H1 (cell line): ENCODE measurements at regions not wholly inside any gene's neighbourhood (a gene's known extent, or its start where the extent isn't known, plus 50 kb on each side); places are given as distances from the start of the nearest gene placed in this dataset.
A peak's percentile ranks its signal among the peaks of the same experiment; 100 is the strongest.

Experiments used
- CTCF ChIA-PET: fragments of 300-600 bp; sonication (Branson Sonifier 250); formaldehyde crosslinking; loops from one replicate; lab custom pipeline; 2021; ENCODE audit not compliant: partially characterized antibody; lab: Charles Lee
- POLR2A ChIA-PET: fragments of 300-600 bp; sonication (Branson Sonifier 250); formaldehyde crosslinking; loops from one replicate; lab custom pipeline; 2021; ENCODE audit warnings: inconsistent platforms; ENCODE audit not compliant: partially characterized antibody; lab: Charles Lee
- DNase-seq, 2 experiments: peaks; one replicate each; pipeline versions ENCODE4 v3.0.0 to v3.0.0-alpha.2; 2010 to 2022; ENCODE audit warnings: low spot score in 2 of 2, low read depth in 1 of 2, mixed read lengths in 1 of 2
- FAIRE-seq: peaks from 2 replicates; lab custom pipeline; 2011; peaks lifted over from hg19 to GRCh38; lab: Jason Lieb, UNC
- H2AFZ ChIP-seq: 2 replicates; pipeline ENCODE4 v1.8.1; 2012; ENCODE audit warnings: low read length, inconsistent platforms
- H2AK5ac ChIP-seq: 2 replicates; pipeline ENCODE4 v1.6.1; 2013; ENCODE audit warnings: low read depth, low read length
- H2BK120ac ChIP-seq: replicated peaks from 2 replicates; pipeline ENCODE3; 2013; ENCODE audit warnings: low read depth, low read length, inconsistent platforms
- H2BK12ac ChIP-seq: 2 replicates; pipeline ENCODE4 v1.6.1; 2013; ENCODE audit warnings: low read depth, low read length
- H2BK15ac ChIP-seq: 2 replicates; pipeline ENCODE4 v1.6.1; 2013; ENCODE audit warnings: low read length
- H2BK20ac ChIP-seq: 2 replicates; pipeline ENCODE4 v1.6.1; 2013; ENCODE audit warnings: low read length
- H2BK5ac ChIP-seq: 2 replicates; pipeline ENCODE4 v1.6.1; 2013; ENCODE audit warnings: low read depth, low read length
- H3K14ac ChIP-seq: 2 replicates; pipeline ENCODE4 v1.6.1; 2013; ENCODE audit warnings: inconsistent platforms; ENCODE audit not compliant: insufficient read length
- H3K18ac ChIP-seq: 2 replicates; pipeline ENCODE4 v1.6.1; 2013; ENCODE audit warnings: low read length; ENCODE audit errors: extremely low read depth
- H3K23ac ChIP-seq: 2 replicates; pipeline ENCODE4 v1.6.1; 2013; ENCODE audit warnings: inconsistent platforms; ENCODE audit not compliant: insufficient read length
- H3K23me2 ChIP-seq: 2 replicates; pipeline ENCODE4 v1.6.1; 2013; ENCODE audit warnings: low read depth, low read length
- H3K27ac ChIP-seq: 2 replicates; pipeline ENCODE4 v1.6.1; 2011; ENCODE audit warnings: low read depth, low read length, inconsistent platforms
- H3K27me3 ChIP-seq, 4 experiments: replicated peaks in 1 of 4; 1 replicate in 1 of 4; 2 replicates in 3 of 4; pipeline versions ENCODE4 v1.6.1 to v1.8.1; 2011 to 2013; ENCODE audit warnings: low read length in 3 of 4, mild to moderate bottlenecking in 3 of 4, inconsistent platforms in 2 of 4, mixed read lengths in 2 of 4, moderate library complexity in 1 of 4; ENCODE audit not compliant: control insufficient read depth in 3 of 4, insufficient read depth in 3 of 4; ENCODE audit errors: extremely low read depth in 1 of 4
- H3K36me3 ChIP-seq, 4 experiments: 2 replicates each; pipeline versions ENCODE4 v1.6.1 to v1.8.1; 2011 to 2013; ENCODE audit warnings: mild to moderate bottlenecking in 4 of 4, low read length in 3 of 4, moderate library complexity in 2 of 4, control low read depth in 1 of 4, inconsistent platforms in 1 of 4; ENCODE audit not compliant: insufficient read depth in 4 of 4, control insufficient read depth in 2 of 4
- H3K4ac ChIP-seq: replicated peaks from 2 replicates; pipeline ENCODE3; 2013; ENCODE audit warnings: low read length, low read depth, mixed read lengths, inconsistent platforms; ENCODE audit not compliant: insufficient read length
- H3K4me1 ChIP-seq, 4 experiments: replicated peaks in 1 of 4; 1 replicate in 1 of 4; 2 replicates in 3 of 4; pipeline versions ENCODE4 v1.6.1 to v1.8.1; 2011 to 2013; ENCODE audit warnings: low read length in 3 of 4, inconsistent platforms in 2 of 4, mixed read lengths in 1 of 4; ENCODE audit not compliant: insufficient read depth in 4 of 4, control insufficient read depth in 3 of 4
- H3K4me2 ChIP-seq, 2 experiments: 2 replicates each; pipeline versions ENCODE4 v1.6.1 to v1.8.1; 2011 to 2013; ENCODE audit warnings: low read depth in 2 of 2, low read length in 2 of 2, control low read depth in 1 of 2, inconsistent platforms in 1 of 2, mild to moderate bottlenecking in 1 of 2; ENCODE audit not compliant: insufficient read depth in 1 of 2
- H3K4me3 ChIP-seq, 4 experiments: fragments of 200-600, 300-600 bp in 1 of 4; sonication (generic), shearing (Covaris generic), sonication (Bioruptor Twin) in 1 of 4; 2 replicates each; pipeline versions ENCODE4 v1.5.1 to v1.8.1; 2011 to 2016; ENCODE audit warnings: low read length in 4 of 4, low read depth in 3 of 4, control low read depth in 2 of 4, inconsistent platforms in 2 of 4, mild to moderate bottlenecking in 2 of 4, mixed read lengths in 1 of 4, moderate library complexity in 1 of 4; ENCODE audit not compliant: insufficient read depth in 2 of 4; ENCODE audit errors: extremely low read depth in 1 of 4
- H3K56ac ChIP-seq: replicated peaks from 2 replicates; pipeline ENCODE3; 2013; ENCODE audit warnings: low read depth, mild to moderate bottlenecking, mixed read lengths, low read length, inconsistent platforms; ENCODE audit not compliant: insufficient read length
- H3K79me1 ChIP-seq: 2 replicates; pipeline ENCODE4 v1.6.1; 2013; ENCODE audit warnings: low read depth, low read length, control low read depth
- H3K79me2 ChIP-seq, 2 experiments: 2 replicates each; pipeline versions ENCODE4 v1.6.1 to v1.8.1; 2012 to 2013; ENCODE audit warnings: low read length in 2 of 2, mild to moderate bottlenecking in 2 of 2, inconsistent platforms in 1 of 2; ENCODE audit not compliant: insufficient read depth in 2 of 2, control insufficient read depth in 1 of 2
- H3K9ac ChIP-seq, 4 experiments: replicated peaks in 1 of 4; 1 replicate in 1 of 4; 2 replicates in 3 of 4; pipeline versions ENCODE4 v1.6.1 to v1.8.1; 2011 to 2013; ENCODE audit warnings: low read depth in 3 of 4, low read length in 3 of 4, control low read depth in 2 of 4, mild to moderate bottlenecking in 2 of 4, moderate library complexity in 2 of 4, inconsistent platforms in 1 of 4; ENCODE audit errors: extremely low read depth in 1 of 4
- H3K9me3 ChIP-seq, 2 experiments: 2 replicates each; pipeline versions ENCODE4 v1.6.1 to v1.8.1; 2012 to 2013; ENCODE audit warnings: mild to moderate bottlenecking in 2 of 2, moderate library complexity in 2 of 2, control low read depth in 1 of 2, inconsistent platforms in 1 of 2, low read depth in 1 of 2, low read length in 1 of 2, mixed read lengths in 1 of 2; ENCODE audit not compliant: insufficient read depth in 2 of 2
- H4K20me1 ChIP-seq, 2 experiments: replicated peaks in 1 of 2; 2 replicates each; pipeline versions ENCODE3 to v1.8.1; 2011 to 2013; ENCODE audit warnings: inconsistent platforms in 2 of 2, low read length in 2 of 2, mild to moderate bottlenecking in 1 of 2; ENCODE audit not compliant: insufficient read depth in 2 of 2, control insufficient read depth in 1 of 2
- H4K5ac ChIP-seq: 2 replicates; pipeline ENCODE4 v1.6.1; 2013; ENCODE audit warnings: low read length, low read depth, mixed read lengths, inconsistent platforms; ENCODE audit not compliant: insufficient read length
- H4K8ac ChIP-seq: 2 replicates; pipeline ENCODE4 v1.8.0; 2013; ENCODE audit warnings: mild to moderate bottlenecking, moderate library complexity, low read length, inconsistent platforms; ENCODE audit not compliant: insufficient read depth; ENCODE audit errors: extremely low read depth
- H4K91ac ChIP-seq: replicated peaks from 2 replicates; pipeline ENCODE3; 2013; ENCODE audit warnings: low read length, mixed read lengths, inconsistent platforms; ENCODE audit not compliant: insufficient read length
- ATF3 ChIP-seq: IDR thresholded peaks from 2 replicates; pipeline ENCODE4 v1.6.1; 2011; ENCODE audit warnings: low read depth, mild to moderate bottlenecking, low read length; ENCODE audit not compliant: insufficient read depth
- EGR1 ChIP-seq: IDR thresholded peaks from 2 replicates; pipeline ENCODE4 v1.6.1; 2011; ENCODE audit warnings: low read depth, low read length, borderline replicate concordance
- MAFK ChIP-seq: IDR thresholded peaks from 2 replicates; pipeline ENCODE4 v1.6.1; 2012; ENCODE audit warnings: low read depth, mild to moderate bottlenecking, improper control_type of control experiment, low read length
- RNF2 ChIP-seq: fragments of 200-900, 300-1000 bp; sonication (generic); IDR thresholded peaks from 2 replicates; pipeline ENCODE4 v1.7.1; 2016; ENCODE audit warnings: borderline replicate concordance, low read depth, mild to moderate bottlenecking, antibody characterized with exemption, low read length; ENCODE audit not compliant: poor library complexity, severe bottlenecking; ENCODE audit errors: missing control alignments
- SIRT6 ChIP-seq: IDR thresholded peaks from one replicate; pipeline ENCODE4 v1.7.1; 2012; ENCODE audit warnings: low read length, inconsistent platforms
- SP2 ChIP-seq: IDR thresholded peaks from 2 replicates; pipeline ENCODE4 v1.6.1; 2012; ENCODE audit warnings: mild to moderate bottlenecking, low read length, inconsistent platforms
- TBP ChIP-seq: IDR thresholded peaks from 2 replicates; pipeline ENCODE4 v1.6.1; 2011; ENCODE audit warnings: low read depth, low read length, improper control_type of control experiment
- TEAD4 ChIP-seq: IDR thresholded peaks from 2 replicates; pipeline ENCODE4 v1.6.1; 2012; ENCODE audit warnings: low read depth, low read length, inconsistent platforms, mixed read lengths
- ZNF274 ChIP-seq: IDR thresholded peaks from 2 replicates; pipeline ENCODE4 v1.7.0; 2012; ENCODE audit warnings: low read length, borderline replicate concordance; ENCODE audit errors: extremely low read depth
- WGBS, 2 experiments: shearing (Covaris generic) in 1 of 2; methylation state at CpG; one replicate each; pipeline versions ENCODE4 v1.1.6 to v1.1.7; 2013 to 2015; ENCODE audit warnings: low lambda C conversion rate in 2 of 2, mixed read lengths in 2 of 2, inconsistent platforms in 1 of 2, low coverage in 1 of 2, missing lambda C conversion rate in 1 of 2; ENCODE audit not compliant: insufficient replicate concordance in 2 of 2, insufficient coverage in 1 of 2, insufficient read length in 1 of 2; ENCODE audit errors: extremely low coverage in 1 of 2, missing lambda C conversion rate in 1 of 2; 5-methylcytosine and 5-hydroxymethylcytosine counted together

- 87% methylated on average over 8 of the region's 8 CpGs; no CpG with 5 or more reads in 1 of the 2 experiments for WGBS, 2 experiments
- Histone ChIP-seq H3K36me3 (no peaks in the 10 kb centered on the region), H3K56ac (no peak overlapping the region), H3K27ac (no peak overlapping the region), H2BK15ac (no peak overlapping the region), H2AK5ac (no peak overlapping the region), H2AFZ (0 out of 2 replicates have a peak overlapping the region, but pooled peaks have one; percentile 3), H3K4me3 (no peak overlapping the region), H4K5ac (no peak overlapping the region), H2BK12ac (no peak overlapping the region), H3K79me2 (no peaks in the 10 kb centered on the region), H3K23me2 (no peaks in the 10 kb centered on the region), H4K91ac (no peak overlapping the region), H3K4ac (no peak overlapping the region), H3K9ac (no peak overlapping the region; a peak in 2 of 7 replicates), H3K18ac (no peak overlapping the region), H3K4me1 (no peaks in the 10 kb centered on the region), H4K20me1 (no peaks in the 10 kb centered on the region), H2BK20ac (no peak overlapping the region), H3K4me2 (no peak overlapping the region), H3K9me3 (peaks cover 11 to 12% of the 10 kb centered on the region in 2 experiments), H3K27me3 (no peaks in the 10 kb centered on the region), H3K14ac (no peak overlapping the region), H4K8ac (no peak overlapping the region; the same call in 1 of the 2 replicates), H3K79me1 (no peaks in the 10 kb centered on the region), H3K23ac (no peak overlapping the region), H2BK5ac (no peak overlapping the region), H2BK120ac (no peak overlapping the region)
- CTCF ChIA-PET: interaction anchor here (0.5 to 2.7 kb wide), 8 partner anchors 13 to 81 kb away, joined by 3 to 18 read pairs (median 3); no protein-coding TSS in a partner anchor
- FAIRE-seq: no peak
- POLR2A ChIA-PET: no interaction called here
- peak in 1 of 2 experiments; percentile 19 for DNase-seq
- TF ChIP-seq ATF3: no peak
- no peak for TF ChIP-seq SP2
- no peak for TF ChIP-seq SIRT6
- no peak for TF ChIP-seq ZNF274
- no peak for TF ChIP-seq TBP
- no peak for TF ChIP-seq TEAD4
- no peak for TF ChIP-seq EGR1
- TF ChIP-seq RNF2: no peak
- no peak for TF ChIP-seq MAFK
Measured at GRCh38 chr1:29408831-29409605, 172.7 kb downstream of the PTPRU start.
